ENCODE measurements at regions not wholly inside any gene's neighbourhood (a gene's known extent, or its start where the extent isn't known, plus 50 kb on each side); places are given as distances from the start of the nearest gene placed in this dataset.

GRCh38 chr10:61549861-61550260 lies 96.7 kb upstream of the TMEM26 start:
- ATAC-seq (no peak), DNase-seq (ENCODE audit: low read depth, low spot score) (no peak)
- in situ Hi-C loops (cut with HindIII; ENCODE audit: low pct_unique_long_range_greater_than_20kb, low sequenced_read_pairs) (no loop called here), intact Hi-C loops (cut with micrococcal nuclease; ENCODE audit: unreplicated experiment) (no loop called here)
- no TSS peak for BruUV-seq (replicated peaks)
- Histone ChIP-seq H3K4me3 (ENCODE audit: low read depth in 2 of 2, low read length in 2 of 2) (no peak overlapping the region), H3K9me3 (ENCODE audit: control insufficient read depth, insufficient read depth, low read depth, low read length) (no peaks in the 10 kb centered on the region), H3K27me3 (ENCODE audit: control insufficient read depth, insufficient read depth, low read length) (no peaks in the 10 kb centered on the region), H3K36me3 (ENCODE audit: control insufficient read depth, insufficient read depth, low read length) (no peaks in the 10 kb centered on the region), H3K27ac (ENCODE audit: low read length) (no peak overlapping the region), H3K4me1 (ENCODE audit: control insufficient read depth, insufficient read depth, low read length) (no peaks in the 10 kb centered on the region)
- ChIA-PET CTCF (no interaction called here), POLR2A (no interaction called here)
- TF ChIP-seq, protein P1, sequence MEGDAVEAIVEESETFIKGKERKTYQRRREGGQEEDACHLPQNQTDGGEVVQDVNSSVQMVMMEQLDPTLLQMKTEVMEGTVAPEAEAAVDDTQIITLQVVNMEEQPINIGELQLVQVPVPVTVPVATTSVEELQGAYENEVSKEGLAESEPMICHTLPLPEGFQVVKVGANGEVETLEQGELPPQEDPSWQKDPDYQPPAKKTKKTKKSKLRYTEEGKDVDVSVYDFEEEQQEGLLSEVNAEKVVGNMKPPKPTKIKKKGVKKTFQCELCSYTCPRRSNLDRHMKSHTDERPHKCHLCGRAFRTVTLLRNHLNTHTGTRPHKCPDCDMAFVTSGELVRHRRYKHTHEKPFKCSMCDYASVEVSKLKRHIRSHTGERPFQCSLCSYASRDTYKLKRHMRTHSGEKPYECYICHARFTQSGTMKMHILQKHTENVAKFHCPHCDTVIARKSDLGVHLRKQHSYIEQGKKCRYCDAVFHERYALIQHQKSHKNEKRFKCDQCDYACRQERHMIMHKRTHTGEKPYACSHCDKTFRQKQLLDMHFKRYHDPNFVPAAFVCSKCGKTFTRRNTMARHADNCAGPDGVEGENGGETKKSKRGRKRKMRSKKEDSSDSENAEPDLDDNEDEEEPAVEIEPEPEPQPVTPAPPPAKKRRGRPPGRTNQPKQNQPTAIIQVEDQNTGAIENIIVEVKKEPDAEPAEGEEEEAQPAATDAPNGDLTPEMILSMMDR (IDR thresholded peaks at IDR 0.05): no peak
- TF ChIP-seq, protein P2, sequence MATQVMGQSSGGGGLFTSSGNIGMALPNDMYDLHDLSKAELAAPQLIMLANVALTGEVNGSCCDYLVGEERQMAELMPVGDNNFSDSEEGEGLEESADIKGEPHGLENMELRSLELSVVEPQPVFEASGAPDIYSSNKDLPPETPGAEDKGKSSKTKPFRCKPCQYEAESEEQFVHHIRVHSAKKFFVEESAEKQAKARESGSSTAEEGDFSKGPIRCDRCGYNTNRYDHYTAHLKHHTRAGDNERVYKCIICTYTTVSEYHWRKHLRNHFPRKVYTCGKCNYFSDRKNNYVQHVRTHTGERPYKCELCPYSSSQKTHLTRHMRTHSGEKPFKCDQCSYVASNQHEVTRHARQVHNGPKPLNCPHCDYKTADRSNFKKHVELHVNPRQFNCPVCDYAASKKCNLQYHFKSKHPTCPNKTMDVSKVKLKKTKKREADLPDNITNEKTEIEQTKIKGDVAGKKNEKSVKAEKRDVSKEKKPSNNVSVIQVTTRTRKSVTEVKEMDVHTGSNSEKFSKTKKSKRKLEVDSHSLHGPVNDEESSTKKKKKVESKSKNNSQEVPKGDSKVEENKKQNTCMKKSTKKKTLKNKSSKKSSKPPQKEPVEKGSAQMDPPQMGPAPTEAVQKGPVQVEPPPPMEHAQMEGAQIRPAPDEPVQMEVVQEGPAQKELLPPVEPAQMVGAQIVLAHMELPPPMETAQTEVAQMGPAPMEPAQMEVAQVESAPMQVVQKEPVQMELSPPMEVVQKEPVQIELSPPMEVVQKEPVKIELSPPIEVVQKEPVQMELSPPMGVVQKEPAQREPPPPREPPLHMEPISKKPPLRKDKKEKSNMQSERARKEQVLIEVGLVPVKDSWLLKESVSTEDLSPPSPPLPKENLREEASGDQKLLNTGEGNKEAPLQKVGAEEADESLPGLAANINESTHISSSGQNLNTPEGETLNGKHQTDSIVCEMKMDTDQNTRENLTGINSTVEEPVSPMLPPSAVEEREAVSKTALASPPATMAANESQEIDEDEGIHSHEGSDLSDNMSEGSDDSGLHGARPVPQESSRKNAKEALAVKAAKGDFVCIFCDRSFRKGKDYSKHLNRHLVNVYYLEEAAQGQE (IDR thresholded peaks at IDR 0.05; ENCODE audit: insufficient read depth in 1 of 2, low read depth in 2 of 2, low read length in 1 of 2): no peak
- no peak for TF ChIP-seq TCF7L2 (IDR thresholded peaks at IDR 0.05; ENCODE audit: low read depth, low read length)
- no peak for TF ChIP-seq POLR2AphosphoS5 (IDR thresholded peaks at IDR 0.05; ENCODE audit: low read depth, low read length)
- no peak for TF ChIP-seq SIN3A (IDR thresholded peaks at IDR 0.05; ENCODE audit: borderline replicate concordance, insufficient read depth, low read depth, low read length)

DNA sequence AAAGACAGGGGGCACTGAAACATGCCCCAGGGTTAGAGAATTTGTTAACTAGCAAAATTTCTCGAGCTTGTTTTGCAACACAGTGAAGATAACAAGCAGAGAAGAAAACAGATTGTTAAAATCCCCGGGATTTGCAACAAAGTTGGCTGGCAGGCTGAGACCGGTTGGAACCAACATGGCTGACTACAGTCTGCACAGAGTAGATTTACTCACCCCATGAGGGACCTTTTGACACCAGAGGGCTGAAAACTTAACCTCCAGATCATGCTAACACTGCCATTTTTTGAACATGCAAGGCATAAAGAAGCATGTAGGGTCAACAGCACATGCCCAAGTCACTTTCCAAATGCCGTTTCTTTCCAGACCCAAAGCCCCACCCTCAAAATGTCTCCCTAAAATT lies 95.2 kb upstream of the TMEM26 start:
- POLR2A ChIA-PET: no interaction called here
- in situ Hi-C loops (cut with HindIII; ENCODE audit: low pct_unique_long_range_greater_than_20kb, low sequenced_read_pairs): no loop called here

More for the DNA sequence above, 95.2 kb upstream of the TMEM26 start:
- DNase-seq (ENCODE audit: low read depth, low spot score) (no peak), ATAC-seq (no peak)
- Histone ChIP-seq H3K27me3 (ENCODE audit: control insufficient read depth, insufficient read depth, low read length) (no peaks in the 10 kb centered on the region), H3K27ac (ENCODE audit: low read length) (no peak overlapping the region), H3K36me3 (ENCODE audit: control insufficient read depth, insufficient read depth, low read length) (no peaks in the 10 kb centered on the region), H3K9me3 (ENCODE audit: control insufficient read depth, insufficient read depth, low read depth, low read length) (no peaks in the 10 kb centered on the region), H3K4me1 (ENCODE audit: control insufficient read depth, insufficient read depth, low read length) (no peaks in the 10 kb centered on the region), H3K4me3 (ENCODE audit: low read depth in 2 of 2, low read length in 2 of 2) (no peak overlapping the region)
- CTCF ChIA-PET: no interaction called here
- TF ChIP-seq, protein P1 (IDR thresholded peaks at IDR 0.05): no peak
- BruUV-seq (replicated peaks): no TSS peak
- intact Hi-C loops (cut with micrococcal nuclease; ENCODE audit: unreplicated experiment): no loop called here

Measured in Panc1 (cell line).